ENCODE measurements at regions not wholly inside any gene's neighbourhood (a gene's known extent, or its start where the extent isn't known, plus 50 kb on each side); places are given as distances from the start of the nearest gene placed in this dataset.

DNA sequence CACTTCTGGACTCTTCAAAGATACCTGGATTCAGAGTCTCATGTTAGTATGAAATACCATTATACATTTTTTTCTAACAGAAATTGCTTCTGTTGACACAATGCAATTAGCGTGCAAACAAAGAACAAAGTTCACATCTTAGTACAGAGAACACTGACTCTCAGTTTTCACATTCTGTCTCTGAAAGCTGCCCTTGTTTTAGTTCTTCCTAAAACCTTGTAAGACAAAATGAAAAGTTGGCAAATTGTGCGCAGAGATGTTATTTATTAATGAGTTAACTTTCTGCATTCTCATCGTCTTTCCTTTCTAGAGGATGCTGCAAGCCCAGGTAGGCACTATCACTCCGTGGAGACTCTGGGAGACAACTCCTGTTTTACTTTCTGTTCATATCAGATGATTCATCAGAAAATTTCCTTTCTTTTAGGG, 377.3 kb upstream of the POU3F3 start:
- TF ChIP-seq CTCF (IDR thresholded peaks at IDR 0.05; ENCODE audit: control extremely low read depth in 1 of 3, insufficient read depth in 1 of 3, low read depth in 1 of 3, low read length in 3 of 3) = no peak
- no peak for TF ChIP-seq TEAD4 (IDR thresholded peaks at IDR 0.05; ENCODE audit: low read depth, low read length)
- TF ChIP-seq EZH2 (IDR thresholded peaks at IDR 0.05; ENCODE audit: low read depth, low read length, severe bottlenecking) = no peak
- TF ChIP-seq POLR2A (IDR thresholded peaks at IDR 0.05; ENCODE audit: control extremely low read depth in 1 of 2, low read depth in 2 of 2, low read length in 2 of 2) = no peak
- no peak for TF ChIP-seq RFX5 (IDR thresholded peaks at IDR 0.05; ENCODE audit: borderline replicate concordance, low read depth, low read length)
- no peak for TF ChIP-seq NRF1 (IDR thresholded peaks at IDR 0.05; ENCODE audit: low read depth, low read length)
- TF ChIP-seq YY1 (IDR thresholded peaks at IDR 0.05; ENCODE audit: low read depth, low read length) = no peak
- no peak for TF ChIP-seq SUZ12 (IDR thresholded peaks at IDR 0.05; ENCODE audit: low read length)
- no peak for TF ChIP-seq CREB1 (IDR thresholded peaks at IDR 0.05)
- TF ChIP-seq EGR1 (IDR thresholded peaks at IDR 0.05; ENCODE audit: borderline replicate concordance, low read depth, low read length) = no peak
- TF ChIP-seq TAF1 (IDR thresholded peaks at IDR 0.05; ENCODE audit: low read depth, low read length) = no peak
- TF ChIP-seq, protein P1, sequence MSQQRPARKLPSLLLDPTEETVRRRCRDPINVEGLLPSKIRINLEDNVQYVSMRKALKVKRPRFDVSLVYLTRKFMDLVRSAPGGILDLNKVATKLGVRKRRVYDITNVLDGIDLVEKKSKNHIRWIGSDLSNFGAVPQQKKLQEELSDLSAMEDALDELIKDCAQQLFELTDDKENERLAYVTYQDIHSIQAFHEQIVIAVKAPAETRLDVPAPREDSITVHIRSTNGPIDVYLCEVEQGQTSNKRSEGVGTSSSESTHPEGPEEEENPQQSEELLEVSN (IDR thresholded peaks at IDR 0.05) = no peak
- TF ChIP-seq SP1 (IDR thresholded peaks at IDR 0.05; ENCODE audit: low read depth, low read length) = no peak
- TF ChIP-seq KDM1A (IDR thresholded peaks at IDR 0.05; ENCODE audit: borderline replicate concordance, low read length) = no peak

All from H1 (cell line).